ENCODE measurements at regions not wholly inside any gene's neighbourhood (a gene's known extent, or its start where the extent isn't known, plus 50 kb on each side); places are given as distances from the start of the nearest gene placed in this dataset.

DNA sequence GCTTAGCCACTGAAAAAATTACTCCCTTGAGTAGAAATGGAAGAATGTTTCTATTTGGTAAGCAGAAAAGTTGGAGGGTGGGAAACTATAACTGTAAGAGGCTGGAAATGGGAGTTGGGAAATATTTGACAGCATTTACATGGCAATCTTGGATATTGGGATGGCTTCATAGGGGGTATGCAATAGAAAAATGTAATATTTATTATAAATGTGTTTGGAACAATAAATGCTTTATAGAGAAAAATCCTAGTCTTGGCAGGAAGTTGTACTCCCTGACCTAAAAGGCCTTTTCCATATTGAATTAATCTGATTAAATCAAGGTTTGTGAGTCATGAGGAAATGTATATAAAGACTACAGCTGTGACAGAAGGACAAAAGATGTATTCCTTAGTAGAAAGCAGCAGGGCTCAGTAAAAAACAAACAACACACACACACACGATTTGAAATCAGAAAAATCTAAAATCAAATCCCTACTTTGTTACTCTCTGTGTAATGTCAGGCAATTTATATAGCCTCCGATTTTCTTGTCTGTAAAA lies 272.3 kb downstream of the CD109 start:
- TF ChIP-seq, protein P1, sequence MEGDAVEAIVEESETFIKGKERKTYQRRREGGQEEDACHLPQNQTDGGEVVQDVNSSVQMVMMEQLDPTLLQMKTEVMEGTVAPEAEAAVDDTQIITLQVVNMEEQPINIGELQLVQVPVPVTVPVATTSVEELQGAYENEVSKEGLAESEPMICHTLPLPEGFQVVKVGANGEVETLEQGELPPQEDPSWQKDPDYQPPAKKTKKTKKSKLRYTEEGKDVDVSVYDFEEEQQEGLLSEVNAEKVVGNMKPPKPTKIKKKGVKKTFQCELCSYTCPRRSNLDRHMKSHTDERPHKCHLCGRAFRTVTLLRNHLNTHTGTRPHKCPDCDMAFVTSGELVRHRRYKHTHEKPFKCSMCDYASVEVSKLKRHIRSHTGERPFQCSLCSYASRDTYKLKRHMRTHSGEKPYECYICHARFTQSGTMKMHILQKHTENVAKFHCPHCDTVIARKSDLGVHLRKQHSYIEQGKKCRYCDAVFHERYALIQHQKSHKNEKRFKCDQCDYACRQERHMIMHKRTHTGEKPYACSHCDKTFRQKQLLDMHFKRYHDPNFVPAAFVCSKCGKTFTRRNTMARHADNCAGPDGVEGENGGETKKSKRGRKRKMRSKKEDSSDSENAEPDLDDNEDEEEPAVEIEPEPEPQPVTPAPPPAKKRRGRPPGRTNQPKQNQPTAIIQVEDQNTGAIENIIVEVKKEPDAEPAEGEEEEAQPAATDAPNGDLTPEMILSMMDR (IDR thresholded peaks at IDR 0.05; ENCODE audit: borderline replicate concordance, extremely low read depth, insufficient read depth), result no peak
- H3K27ac ChIP-seq (ENCODE audit: low read depth in 2 of 2, low read length in 2 of 2), result no peak overlapping the region
- FAIRE-seq (no peak), DNase-seq (no peak)
- no peaks in the 10 kb centered on the region for H3K4me1 ChIP-seq (ENCODE audit: control insufficient read depth in 2 of 3, insufficient read depth in 2 of 3, low read depth in 1 of 3, low read length in 3 of 3)
- intact Hi-C loops (cut with DNase I), result no loop called here
- no peaks in the 10 kb centered on the region for H3K27me3 ChIP-seq (ENCODE audit: control insufficient read depth, insufficient read depth, low read length)
- no peaks in the 10 kb centered on the region for H3K9me3 ChIP-seq (ENCODE audit: control insufficient read depth in 2 of 3, insufficient read depth in 1 of 3, low read length in 3 of 3)
- no peak overlapping the region for H3K4me3 ChIP-seq (ENCODE audit: low read length in 3 of 3)
- H3K36me3 ChIP-seq (ENCODE audit: control insufficient read depth in 2 of 3, insufficient read depth in 3 of 3, low read length in 3 of 3), result no peaks in the 10 kb centered on the region
- H3K9ac ChIP-seq (ENCODE audit: low read length in 3 of 3), result no peak overlapping the region

DNA sequence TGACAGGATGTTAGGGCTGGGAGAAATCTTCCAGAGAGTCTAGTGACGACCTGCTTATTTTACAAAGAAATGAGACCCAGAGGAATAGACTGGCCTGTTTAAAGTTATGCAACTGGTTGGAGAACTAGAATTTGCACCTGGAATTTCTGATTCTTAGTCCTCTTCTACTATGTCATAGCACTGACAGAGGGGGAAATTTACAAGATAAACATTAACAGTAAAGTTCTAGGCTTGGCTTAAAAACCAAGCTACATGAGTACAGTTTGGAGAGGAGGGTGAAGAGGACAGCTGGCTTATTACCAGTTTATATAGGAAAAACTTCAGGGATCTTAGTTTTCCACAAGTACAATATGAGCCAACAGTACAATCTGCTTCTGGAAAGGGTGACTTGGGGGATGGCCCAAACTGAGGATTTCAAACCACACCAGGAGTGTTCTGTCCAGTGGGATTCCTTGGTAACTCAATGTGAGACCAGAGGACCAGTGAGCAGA lies 269.6 kb downstream of the CD109 start:
- Histone ChIP-seq H3K27me3 (ENCODE audit: control insufficient read depth, insufficient read depth, low read length) (no peaks in the 10 kb centered on the region), H3K27ac (ENCODE audit: low read depth in 2 of 2, low read length in 2 of 2) (no peak overlapping the region), H3K9ac (ENCODE audit: low read length in 3 of 3) (no peak overlapping the region), H3K36me3 (ENCODE audit: control insufficient read depth in 2 of 3, insufficient read depth in 3 of 3, low read length in 3 of 3) (no peaks in the 10 kb centered on the region), H3K4me3 (ENCODE audit: low read length in 3 of 3) (no peak overlapping the region), H3K9me3 (ENCODE audit: control insufficient read depth in 2 of 3, insufficient read depth in 1 of 3, low read length in 3 of 3) (no peaks in the 10 kb centered on the region), H3K4me1 (ENCODE audit: control insufficient read depth in 2 of 3, insufficient read depth in 2 of 3, low read depth in 1 of 3, low read length in 3 of 3) (no peaks in the 10 kb centered on the region)
- TF ChIP-seq, protein P1 (IDR thresholded peaks at IDR 0.05; ENCODE audit: borderline replicate concordance, extremely low read depth, insufficient read depth), result no peak
- FAIRE-seq (no peak), DNase-seq (peak in 1 of 5 donors; percentile 9)
- intact Hi-C loops (cut with DNase I), result no loop called here

DNA sequence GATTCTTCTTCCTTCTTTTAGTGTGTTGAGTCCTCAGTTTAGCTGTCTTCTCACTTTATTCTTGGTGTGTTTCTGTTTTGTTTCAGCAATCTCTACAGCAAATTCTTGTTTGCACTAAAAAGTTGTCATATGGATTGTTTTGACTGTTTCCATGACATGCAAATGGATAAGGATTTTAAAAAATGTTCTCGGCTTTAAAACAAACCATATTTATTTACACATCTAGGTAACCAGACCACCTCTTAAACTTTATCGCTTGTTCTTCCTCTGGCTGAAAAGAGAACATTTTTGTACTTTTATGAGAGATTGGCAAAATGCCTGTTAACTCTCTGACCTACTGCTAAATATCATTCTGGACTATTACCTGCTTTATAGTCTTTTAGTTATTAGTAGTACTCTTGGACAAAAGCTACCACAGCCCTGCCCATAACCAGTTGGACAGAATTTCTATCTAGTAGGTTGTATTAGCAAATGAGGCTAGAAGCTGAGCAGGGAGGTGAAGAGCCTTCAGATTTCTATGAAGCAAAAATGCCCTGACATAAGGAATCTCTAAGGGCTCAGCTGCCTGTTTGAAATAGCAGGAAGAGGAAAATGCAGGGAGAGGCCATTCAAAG lies 268.3 kb downstream of the CD109 start:
- intact Hi-C loops (cut with DNase I), result no loop called here
- Histone ChIP-seq H3K36me3 (ENCODE audit: control insufficient read depth in 2 of 3, insufficient read depth in 3 of 3, low read length in 3 of 3) (no peaks in the 10 kb centered on the region), H3K4me1 (ENCODE audit: control insufficient read depth in 2 of 3, insufficient read depth in 2 of 3, low read depth in 1 of 3, low read length in 3 of 3) (no peaks in the 10 kb centered on the region), H3K27ac (ENCODE audit: low read depth in 2 of 2, low read length in 2 of 2) (no peak overlapping the region), H3K9me3 (ENCODE audit: control insufficient read depth in 2 of 3, insufficient read depth in 1 of 3, low read length in 3 of 3) (no peaks in the 10 kb centered on the region), H3K4me3 (ENCODE audit: low read length in 3 of 3) (no peak overlapping the region), H3K9ac (ENCODE audit: low read length in 3 of 3) (no peak overlapping the region), H3K27me3 (ENCODE audit: control insufficient read depth, insufficient read depth, low read length) (no peaks in the 10 kb centered on the region)
- peak in 1 of 5 donors; percentile 19 for DNase-seq
- FAIRE-seq, result no peak
- TF ChIP-seq, protein P1 (IDR thresholded peaks at IDR 0.05; ENCODE audit: borderline replicate concordance, extremely low read depth, insufficient read depth), result no peak
